ENCODE measurements at regions not wholly inside any gene's neighbourhood (a gene's known extent, or its start where the extent isn't known, plus 50 kb on each side); places are given as distances from the start of the nearest gene placed in this dataset.

DNA sequence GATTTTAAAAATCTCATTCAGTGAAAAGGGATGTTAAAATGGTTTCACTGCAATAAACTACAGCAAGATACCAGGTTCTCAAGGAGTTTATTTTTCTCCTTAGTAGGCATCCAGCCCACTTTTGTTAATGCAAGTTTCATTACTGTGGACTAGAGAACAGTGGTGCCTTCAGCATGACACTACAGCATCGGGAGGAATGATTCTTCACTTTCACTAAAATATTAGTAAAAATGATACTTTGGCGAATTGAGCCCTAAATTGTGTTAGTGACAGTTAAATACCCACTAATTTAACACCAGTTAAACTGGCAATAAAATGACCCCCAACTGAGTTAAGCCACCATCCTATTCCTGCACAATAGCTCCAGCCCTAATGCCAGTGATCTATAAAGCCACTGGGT, 152.2 kb upstream of the MPDZ start:
- TF ChIP-seq, protein P1, sequence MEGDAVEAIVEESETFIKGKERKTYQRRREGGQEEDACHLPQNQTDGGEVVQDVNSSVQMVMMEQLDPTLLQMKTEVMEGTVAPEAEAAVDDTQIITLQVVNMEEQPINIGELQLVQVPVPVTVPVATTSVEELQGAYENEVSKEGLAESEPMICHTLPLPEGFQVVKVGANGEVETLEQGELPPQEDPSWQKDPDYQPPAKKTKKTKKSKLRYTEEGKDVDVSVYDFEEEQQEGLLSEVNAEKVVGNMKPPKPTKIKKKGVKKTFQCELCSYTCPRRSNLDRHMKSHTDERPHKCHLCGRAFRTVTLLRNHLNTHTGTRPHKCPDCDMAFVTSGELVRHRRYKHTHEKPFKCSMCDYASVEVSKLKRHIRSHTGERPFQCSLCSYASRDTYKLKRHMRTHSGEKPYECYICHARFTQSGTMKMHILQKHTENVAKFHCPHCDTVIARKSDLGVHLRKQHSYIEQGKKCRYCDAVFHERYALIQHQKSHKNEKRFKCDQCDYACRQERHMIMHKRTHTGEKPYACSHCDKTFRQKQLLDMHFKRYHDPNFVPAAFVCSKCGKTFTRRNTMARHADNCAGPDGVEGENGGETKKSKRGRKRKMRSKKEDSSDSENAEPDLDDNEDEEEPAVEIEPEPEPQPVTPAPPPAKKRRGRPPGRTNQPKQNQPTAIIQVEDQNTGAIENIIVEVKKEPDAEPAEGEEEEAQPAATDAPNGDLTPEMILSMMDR (IDR thresholded peaks at IDR 0.05; ENCODE audit: low read depth, low read length, missing control alignments) = no peak
- in situ Hi-C loops (cut with HindIII; ENCODE audit: low sequenced_read_pairs) = loop anchor here (25.0 kb wide), 2 partner anchors 631 to 931 kb away; no protein-coding TSS in a partner anchor
- H3K4me3 ChIP-seq (ENCODE audit: low read depth, low read length) = no peak overlapping the region
- no peak for DNase-seq (ENCODE audit: low read depth)

DNA sequence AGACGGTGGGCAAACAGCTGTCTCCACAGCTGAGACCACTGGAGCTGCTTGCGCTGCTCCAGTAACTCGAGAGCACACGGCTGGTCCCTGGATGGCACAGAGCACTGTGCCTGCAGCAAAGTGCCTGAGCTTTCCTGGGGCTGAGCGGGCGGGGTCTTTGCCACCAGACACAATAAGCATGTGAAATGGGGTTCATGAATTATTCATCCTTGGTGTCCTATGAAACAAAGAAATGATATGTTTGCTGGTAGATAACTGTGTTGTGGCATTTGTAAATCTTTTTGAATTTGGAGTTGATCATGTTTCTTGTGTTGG, 151.7 kb upstream of the MPDZ start:
- in situ Hi-C loops (cut with HindIII; ENCODE audit: low sequenced_read_pairs) = loop anchor here (25.0 kb wide), 2 partner anchors 631 to 931 kb away; no protein-coding TSS in a partner anchor
- TF ChIP-seq, protein P1 (IDR thresholded peaks at IDR 0.05; ENCODE audit: low read depth, low read length, missing control alignments) = no peak
- DNase-seq (ENCODE audit: low read depth) = no peak
- no peak overlapping the region for H3K4me3 ChIP-seq (ENCODE audit: low read depth, low read length)

DNA sequence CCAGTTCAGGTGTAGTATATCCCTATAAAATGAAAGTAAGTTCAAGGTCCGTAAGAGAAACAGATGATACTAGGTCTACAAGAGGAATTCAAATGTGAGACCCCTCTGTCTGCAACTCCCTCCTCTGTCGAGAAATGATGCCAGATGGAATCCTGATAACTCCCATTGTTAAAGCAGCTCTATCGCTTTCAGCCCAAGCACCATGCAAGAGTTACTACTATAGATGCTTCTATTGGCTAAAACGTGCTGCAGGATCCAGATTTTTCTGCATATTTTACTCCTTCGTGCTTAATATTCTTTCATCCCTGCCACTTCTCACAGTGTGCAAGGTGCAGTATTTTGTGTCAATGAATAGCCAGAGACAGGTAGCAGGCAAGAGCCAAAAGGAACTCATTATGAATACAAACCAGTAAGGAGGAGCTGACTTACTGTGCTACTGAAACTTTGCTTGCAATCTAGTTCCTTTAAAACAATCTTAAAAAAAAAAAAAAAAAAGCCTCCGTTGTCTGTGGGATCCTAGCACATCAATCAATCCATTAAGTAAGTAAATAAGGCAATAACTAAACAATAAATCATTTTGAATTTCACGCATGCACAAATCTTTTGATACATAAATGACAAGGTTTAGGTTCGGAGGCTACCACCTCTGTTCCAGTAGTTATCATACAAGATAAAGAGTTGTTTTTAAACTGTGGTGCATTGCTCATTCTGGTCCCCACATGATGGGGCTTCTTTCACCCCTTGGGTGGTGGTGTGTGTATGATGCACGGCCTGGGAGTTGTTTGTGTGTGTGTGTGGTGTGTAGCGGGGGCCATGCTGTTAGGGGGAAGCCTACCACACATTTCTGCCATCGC, 151.1 kb upstream of the MPDZ start:
- TF ChIP-seq, protein P1 (IDR thresholded peaks at IDR 0.05; ENCODE audit: low read depth, low read length, missing control alignments) = no peak
- H3K4me3 ChIP-seq (ENCODE audit: low read depth, low read length) = no peak overlapping the region
- DNase-seq (ENCODE audit: low read depth) = no peak
- in situ Hi-C loops (cut with HindIII; ENCODE audit: low sequenced_read_pairs) = loop anchor here (25.0 kb wide), 2 partner anchors 632 to 932 kb away; no protein-coding TSS in a partner anchor

DNA sequence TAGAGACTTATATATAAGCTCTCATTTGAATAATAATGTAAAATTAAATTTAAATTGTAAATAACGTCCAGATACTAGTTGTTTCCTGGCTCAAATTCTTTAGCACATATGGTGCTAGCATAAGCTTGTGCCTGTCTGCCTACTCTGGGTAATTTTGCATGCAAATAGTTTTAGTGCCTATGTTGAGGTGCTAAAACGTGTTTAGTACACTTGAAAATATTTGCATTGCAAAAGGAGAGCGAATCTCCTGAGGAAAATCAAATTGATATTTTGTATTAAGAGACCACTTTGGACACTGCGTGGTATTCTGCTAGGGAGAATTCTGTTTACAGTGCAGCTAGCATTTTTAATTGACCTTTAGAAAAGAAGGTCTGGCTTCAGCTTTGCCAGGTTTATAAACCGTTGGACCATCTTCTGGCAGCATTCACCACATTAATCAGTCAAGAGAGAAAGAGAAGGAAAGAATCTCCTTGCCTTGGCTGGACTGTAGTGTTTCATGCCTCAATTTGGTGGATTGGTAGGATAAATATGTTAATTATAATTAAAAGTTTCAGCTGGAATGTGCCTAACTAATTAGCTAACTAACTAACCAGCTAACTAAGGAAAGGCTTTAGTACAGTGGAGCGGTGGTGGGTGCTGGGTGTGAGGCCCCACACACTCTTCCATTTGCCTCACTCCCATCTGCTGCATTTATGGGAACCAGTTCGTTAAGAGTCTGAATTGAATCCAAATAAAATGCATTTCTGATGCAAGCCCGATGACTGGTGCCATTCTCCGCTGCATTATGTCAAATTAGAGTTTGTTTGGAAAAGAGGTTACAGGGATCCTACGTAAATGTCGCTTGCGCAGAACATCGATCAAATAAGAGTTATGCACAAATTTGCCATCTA, 150.1 kb upstream of the MPDZ start:
- no peak overlapping the region for H3K4me3 ChIP-seq (ENCODE audit: low read depth, low read length)
- DNase-seq (ENCODE audit: low read depth) = no peak
- TF ChIP-seq, protein P1 (IDR thresholded peaks at IDR 0.05; ENCODE audit: low read depth, low read length, missing control alignments) = no peak
- in situ Hi-C loops (cut with HindIII; ENCODE audit: low sequenced_read_pairs) = loop anchor here (25.0 kb wide), 2 partner anchors 633 to 933 kb away; no protein-coding TSS in a partner anchor

DNA sequence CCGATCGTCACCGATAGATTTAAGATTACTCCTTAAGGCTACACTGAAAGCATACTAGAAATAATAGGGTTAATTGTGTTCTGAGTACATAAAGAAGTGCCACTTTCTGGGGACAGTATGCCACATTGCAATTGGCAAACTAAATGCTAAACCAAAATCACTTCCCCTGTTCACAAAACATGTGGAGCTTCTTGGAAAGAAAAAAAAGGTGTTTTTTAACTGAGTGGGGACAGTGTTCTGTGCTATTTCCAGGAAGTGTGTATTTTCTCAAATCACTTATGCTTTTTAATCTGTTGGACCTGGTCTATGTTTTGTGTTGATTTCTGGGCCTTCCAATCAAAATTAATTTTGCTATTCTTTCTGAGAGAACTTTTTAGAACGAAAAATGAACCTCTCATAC, 149.3 kb upstream of the MPDZ start:
- in situ Hi-C loops (cut with HindIII; ENCODE audit: low sequenced_read_pairs) = loop anchor here (25.0 kb wide), 2 partner anchors 634 to 934 kb away; no protein-coding TSS in a partner anchor
- DNase-seq (ENCODE audit: low read depth) = no peak
- TF ChIP-seq, protein P1 (IDR thresholded peaks at IDR 0.05; ENCODE audit: low read depth, low read length, missing control alignments) = no peak
- no peak overlapping the region for H3K4me3 ChIP-seq (ENCODE audit: low read depth, low read length)

DNA sequence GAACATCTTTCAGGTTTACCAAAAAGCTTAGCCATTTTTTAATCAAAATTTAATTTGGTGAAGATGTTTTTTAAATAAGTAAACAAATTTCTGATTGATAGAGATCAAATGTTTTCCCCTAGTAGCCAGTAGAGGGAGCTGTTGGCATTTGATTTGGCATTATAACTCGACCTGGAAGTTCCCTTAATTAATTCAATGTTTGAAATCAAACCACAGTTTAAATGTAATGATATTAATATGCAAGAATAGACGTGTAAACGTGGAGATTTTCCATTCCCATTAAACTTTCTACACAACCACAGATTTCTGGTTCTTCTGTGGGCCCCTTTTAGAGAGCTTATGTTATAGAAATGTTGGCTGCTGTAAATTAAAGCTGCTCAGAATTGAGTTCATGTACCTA, 148.1 kb upstream of the MPDZ start:
- no peak overlapping the region for H3K4me3 ChIP-seq (ENCODE audit: low read depth, low read length)
- TF ChIP-seq, protein P1 (IDR thresholded peaks at IDR 0.05; ENCODE audit: low read depth, low read length, missing control alignments) = peak; percentile 50
- in situ Hi-C loops (cut with HindIII; ENCODE audit: low sequenced_read_pairs) = loop anchor here (25.0 kb wide), 2 partner anchors 635 to 935 kb away; no protein-coding TSS in a partner anchor
- peak; percentile 68 for DNase-seq (ENCODE audit: low read depth)
